Nucleus accumbens (tissue), 56 donors: ENCODE measurements at regions not wholly inside any gene's neighbourhood (a gene's known extent, or its start where the extent isn't known, plus 50 kb on each side); places are given as distances from the start of the nearest gene placed in this dataset.

ENCODE experiments used
- DNase-seq, 56 donors: peaks; one replicate each; lab custom pipeline; 2025; lab: John Stamatoyannopoulos, UW

- DNase-seq: no peak
These were observed 337.7 kb upstream of the TRPC7 start for GRCh38 chr5:136703036-136703435.

- DNase-seq: no peak
These were observed 335.8 kb upstream of the TRPC7 start for GRCh38 chr5:136701191-136701590.

GRCh38 chr5:136699651-136700050, 334.3 kb upstream of the TRPC7 start:
- DNase-seq: no peak

GRCh38 chr5:136698970-136699369, 333.6 kb upstream of the TRPC7 start:
- DNase-seq: no peak

- no peak for DNase-seq
These were observed 328.9 kb upstream of the TRPC7 start for GRCh38 chr5:136694258-136694657.

GRCh38 chr5:136689552-136689951, 324.2 kb upstream of the TRPC7 start:
- DNase-seq: no peak

- DNase-seq: no peak
These were observed 321.0 kb upstream of the TRPC7 start for GRCh38 chr5:136686192-136686872.

- no peak for DNase-seq
These were observed 317.6 kb upstream of the TRPC7 start for GRCh38 chr5:136682986-136683385.

- no peak for DNase-seq
These were observed 313.9 kb upstream of the TRPC7 start for GRCh38 chr5:136679233-136679632.

GRCh38 chr5:136677217-136677616, 311.9 kb upstream of the TRPC7 start:
- DNase-seq: no peak

- no peak for DNase-seq
These were observed 311.3 kb upstream of the TRPC7 start for GRCh38 chr5:136676685-136677084.

- DNase-seq: no peak
These were observed 310.4 kb upstream of the TRPC7 start for GRCh38 chr5:136675769-136676168.

GRCh38 chr5:136674178-136674577, 308.8 kb upstream of the TRPC7 start:
- DNase-seq: no peak

GRCh38 chr5:136667789-136668188, 302.4 kb upstream of the TRPC7 start:
- no peak for DNase-seq

- DNase-seq: no peak
These were observed 301.8 kb upstream of the TRPC7 start for GRCh38 chr5:136666970-136667620.

- DNase-seq: peak in 5 of 56 donors; percentile 6 to 13 (median 8)
These were observed 300.0 kb upstream of the TRPC7 start for GRCh38 chr5:136665331-136665730.

- DNase-seq: no peak
These were observed 295.7 kb upstream of the TRPC7 start for GRCh38 chr5:136661026-136661425.

GRCh38 chr5:136656811-136657210, 291.5 kb upstream of the TRPC7 start:
- DNase-seq: no peak

- no peak for DNase-seq
These were observed 290.1 kb upstream of the TRPC7 start for GRCh38 chr5:136655468-136655867.

- DNase-seq: no peak
These were observed 281.6 kb upstream of the TRPC7 start for GRCh38 chr5:136646915-136647314.

GRCh38 chr5:136642976-136643375, 277.6 kb upstream of the TRPC7 start:
- DNase-seq: no peak

GRCh38 chr5:136639616-136640015, 274.3 kb upstream of the TRPC7 start:
- DNase-seq: no peak
